Type B pancreatic cell (in vitro differentiated cells): ENCODE measurements at regions not wholly inside any gene's neighbourhood (a gene's known extent, or its start where the extent isn't known, plus 50 kb on each side); places are given as distances from the start of the nearest gene placed in this dataset.
A peak's percentile ranks its signal among the peaks of the same experiment; 100 is the strongest.

Experiments
- DNase-seq: peaks from one replicate; pipeline ENCODE4 v3.0.0; 2021; ENCODE audit warnings: mixed read lengths; ENCODE audit not compliant: unreplicated experiment; ENCODE audit errors: extremely low spot score
- H3K27ac Mint-ChIP-seq: 2 replicates; pipeline ENCODE4 v1.8.0; 2021; ENCODE audit warnings: mild to moderate bottlenecking, mixed read lengths
- H3K27me3 Mint-ChIP-seq: 2 replicates; pipeline ENCODE4 v1.8.0; 2021; ENCODE audit warnings: mixed read lengths
- H3K36me3 Mint-ChIP-seq: 2 replicates; pipeline ENCODE4 v1.8.0; 2021; ENCODE audit warnings: mixed read lengths
- H3K4me1 Mint-ChIP-seq: one replicate; pipeline ENCODE4 v1.8.0; 2021; ENCODE audit warnings: mixed read lengths; ENCODE audit not compliant: unreplicated experiment
- H3K4me3 Mint-ChIP-seq: 2 replicates; pipeline ENCODE4 v1.8.0; 2021; ENCODE audit warnings: mild to moderate bottlenecking, mixed read lengths
- H3K9me3 Mint-ChIP-seq: 2 replicates; pipeline ENCODE4 v1.8.0; 2021; ENCODE audit warnings: mixed read lengths
- TF ChIP-seq, protein P1 (sequence below): fragments of 200-600 bp; sonication (generic); conservative IDR thresholded peaks from 2 replicates; pipeline ENCODE4 v1.5.0; 2021; ENCODE audit warnings: antibody characterized with exemption, mild to moderate bottlenecking

DNA sequence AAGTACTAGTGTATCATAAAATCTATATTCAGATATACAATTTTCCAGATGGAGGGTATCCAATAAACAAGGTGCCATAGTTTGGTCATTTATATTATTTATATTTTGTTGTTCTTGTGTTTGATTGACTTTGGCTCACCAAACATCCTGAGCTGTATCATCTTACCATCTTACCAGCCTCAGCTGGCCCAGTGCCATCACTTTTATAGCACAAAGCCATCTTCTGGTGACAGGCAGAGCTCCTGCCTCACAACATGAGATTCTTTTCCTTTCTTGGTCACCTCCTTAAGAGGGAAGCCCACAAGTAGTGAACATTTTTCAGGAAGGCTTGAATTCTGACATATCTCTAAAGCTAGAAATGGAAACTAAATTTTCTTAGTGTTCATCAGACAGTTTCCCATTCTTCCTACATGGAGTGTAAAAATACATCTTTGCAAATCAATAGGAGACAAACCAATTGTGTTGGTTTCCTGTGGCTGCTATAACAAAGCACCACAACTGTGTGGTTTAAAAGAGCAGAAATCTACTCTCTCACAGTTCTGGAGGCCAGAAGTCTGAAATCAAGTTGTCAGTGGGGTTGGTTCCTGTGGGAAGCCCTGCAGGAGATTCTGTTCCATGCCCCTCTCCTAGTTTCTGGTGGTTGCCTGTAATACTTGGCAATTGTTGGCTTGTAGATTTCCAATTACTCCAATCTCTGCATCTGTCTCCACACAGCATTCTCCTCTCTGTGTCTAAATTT lies 341.8 kb downstream of the MAN2A1 start:
- DNase-seq = no peak
- no peaks in the 10 kb centered on the region for H3K36me3 Mint-ChIP-seq
- TF ChIP-seq, protein P1, sequence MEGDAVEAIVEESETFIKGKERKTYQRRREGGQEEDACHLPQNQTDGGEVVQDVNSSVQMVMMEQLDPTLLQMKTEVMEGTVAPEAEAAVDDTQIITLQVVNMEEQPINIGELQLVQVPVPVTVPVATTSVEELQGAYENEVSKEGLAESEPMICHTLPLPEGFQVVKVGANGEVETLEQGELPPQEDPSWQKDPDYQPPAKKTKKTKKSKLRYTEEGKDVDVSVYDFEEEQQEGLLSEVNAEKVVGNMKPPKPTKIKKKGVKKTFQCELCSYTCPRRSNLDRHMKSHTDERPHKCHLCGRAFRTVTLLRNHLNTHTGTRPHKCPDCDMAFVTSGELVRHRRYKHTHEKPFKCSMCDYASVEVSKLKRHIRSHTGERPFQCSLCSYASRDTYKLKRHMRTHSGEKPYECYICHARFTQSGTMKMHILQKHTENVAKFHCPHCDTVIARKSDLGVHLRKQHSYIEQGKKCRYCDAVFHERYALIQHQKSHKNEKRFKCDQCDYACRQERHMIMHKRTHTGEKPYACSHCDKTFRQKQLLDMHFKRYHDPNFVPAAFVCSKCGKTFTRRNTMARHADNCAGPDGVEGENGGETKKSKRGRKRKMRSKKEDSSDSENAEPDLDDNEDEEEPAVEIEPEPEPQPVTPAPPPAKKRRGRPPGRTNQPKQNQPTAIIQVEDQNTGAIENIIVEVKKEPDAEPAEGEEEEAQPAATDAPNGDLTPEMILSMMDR = no peak
- H3K4me1 Mint-ChIP-seq = peaks cover 8% of the 10 kb centered on the region
- no peak overlapping the region for H3K27ac Mint-ChIP-seq
- peaks cover 13% of the 10 kb centered on the region for H3K27me3 Mint-ChIP-seq
- no peaks in the 10 kb centered on the region for H3K9me3 Mint-ChIP-seq
- no peak overlapping the region for H3K4me3 Mint-ChIP-seq

DNA sequence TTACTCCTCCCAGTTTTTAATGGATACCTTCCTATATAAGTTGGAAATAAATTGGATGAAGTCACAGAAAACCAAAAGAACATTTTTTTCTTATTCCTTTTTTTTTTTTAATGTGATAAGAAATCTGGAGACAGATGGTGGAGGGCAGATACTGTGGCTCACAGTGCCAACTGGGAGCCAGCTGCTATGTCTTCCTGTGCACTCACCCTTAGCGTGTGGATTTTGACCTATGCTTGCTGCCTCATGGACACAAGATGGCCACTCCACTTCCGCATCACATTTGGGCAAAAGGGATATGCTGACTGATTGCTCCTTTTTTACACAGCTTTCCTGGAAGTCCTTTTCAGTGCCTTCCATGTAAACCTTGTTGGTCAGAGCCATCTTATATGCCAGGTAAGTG lies 342.6 kb downstream of the MAN2A1 start:
- TF ChIP-seq, protein P1 = no peak
- Mint-ChIP-seq H3K27me3 (peaks cover 13% of the 10 kb centered on the region), H3K9me3 (no peaks in the 10 kb centered on the region), H3K4me1 (peaks cover 8% of the 10 kb centered on the region), H3K27ac (no peak overlapping the region), H3K4me3 (no peak overlapping the region), H3K36me3 (no peaks in the 10 kb centered on the region)
- DNase-seq = no peak

DNA sequence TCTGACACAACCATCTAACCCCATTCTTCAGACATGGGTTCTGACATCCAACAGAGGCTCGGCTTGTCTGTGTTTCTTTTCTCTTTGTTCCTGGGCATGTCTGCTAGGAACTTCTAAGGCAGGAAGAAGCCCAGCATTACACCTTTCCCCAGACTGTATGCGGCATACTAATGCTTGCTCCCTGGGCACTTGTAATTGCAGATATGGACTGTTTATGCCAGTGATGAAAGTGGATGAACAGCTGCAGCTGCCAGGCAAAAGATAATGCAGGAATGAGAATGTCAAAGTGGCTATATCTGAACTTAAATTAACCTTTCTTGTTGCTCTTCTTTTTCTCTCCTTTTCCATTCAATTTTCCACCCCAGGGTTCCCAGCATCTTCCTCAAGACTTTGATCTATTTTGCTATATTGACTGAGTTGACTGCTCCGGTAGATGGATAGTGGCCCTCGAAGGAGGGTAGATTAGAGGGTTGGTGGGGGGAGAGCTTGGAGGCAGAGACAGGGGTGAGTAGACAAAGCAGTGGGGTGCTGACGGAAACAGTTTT lies 344.4 kb downstream of the MAN2A1 start:
- H3K4me1 Mint-ChIP-seq = peaks cover 8% of the 10 kb centered on the region
- DNase-seq = no peak
- TF ChIP-seq, protein P1 = no peak
- H3K36me3 Mint-ChIP-seq = no peaks in the 10 kb centered on the region
- H3K4me3 Mint-ChIP-seq = no peak overlapping the region
- H3K27me3 Mint-ChIP-seq = peaks cover 13% of the 10 kb centered on the region
- H3K27ac Mint-ChIP-seq = no peak overlapping the region
- H3K9me3 Mint-ChIP-seq = no peaks in the 10 kb centered on the region

DNA sequence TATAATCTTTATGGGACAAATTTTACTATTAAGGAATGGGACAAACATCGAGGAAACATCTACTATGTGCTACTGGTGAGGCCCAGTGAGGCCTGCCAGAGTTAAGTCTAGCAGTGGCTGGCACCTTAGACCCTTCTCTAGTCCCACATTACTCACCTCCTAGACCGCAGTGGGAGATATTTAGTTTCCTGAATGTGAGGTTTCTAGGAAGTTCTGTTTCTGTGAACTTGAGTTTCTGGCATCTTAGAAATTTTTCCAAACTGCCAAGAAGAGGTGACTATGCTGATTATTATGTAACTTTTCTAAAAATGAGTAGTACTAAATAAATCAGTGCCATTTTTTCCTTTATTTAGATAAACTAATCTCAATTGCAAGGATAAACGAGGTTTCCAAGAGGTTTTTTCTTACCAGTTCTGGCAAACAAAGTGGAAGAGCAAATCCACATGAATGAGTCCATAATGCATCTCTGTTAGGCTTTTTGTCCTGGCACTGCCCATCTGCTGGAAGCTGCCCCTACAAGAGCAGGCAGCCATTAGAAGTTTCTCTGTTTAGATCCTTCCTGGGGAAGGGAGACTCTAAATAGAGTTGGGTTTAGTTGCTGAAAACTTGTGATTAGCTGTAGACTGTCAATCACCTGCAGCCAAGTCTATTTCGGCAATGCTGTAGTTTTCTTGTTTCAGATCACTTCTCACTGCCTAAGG lies 348.7 kb downstream of the MAN2A1 start:
- Mint-ChIP-seq H3K9me3 (peaks cover 11% of the 10 kb centered on the region), H3K36me3 (no peaks in the 10 kb centered on the region), H3K4me3 (no peak overlapping the region), H3K4me1 (peaks cover 8% of the 10 kb centered on the region), H3K27me3 (peaks cover 10% of the 10 kb centered on the region), H3K27ac (no peak overlapping the region)
- TF ChIP-seq, protein P1 = no peak
- DNase-seq = no peak

DNA sequence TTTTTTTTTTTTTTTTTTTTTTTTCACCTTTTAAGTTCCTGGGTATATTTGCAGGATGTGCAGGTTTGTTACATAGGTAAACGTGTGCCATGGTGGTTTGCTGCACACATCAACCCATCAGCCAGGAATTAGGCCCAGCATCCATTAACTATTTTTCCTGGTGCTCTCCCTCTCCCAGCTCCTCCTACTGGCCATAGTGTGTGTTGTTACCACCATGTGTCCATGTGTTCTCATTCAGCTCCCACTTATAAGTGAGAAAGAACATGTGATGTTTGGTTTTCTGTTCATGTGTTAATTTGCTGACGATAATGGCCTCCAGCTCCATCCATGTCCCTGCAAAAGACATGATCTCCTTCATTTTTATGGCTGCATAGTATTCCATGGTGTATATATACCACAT lies 350.5 kb downstream of the MAN2A1 start:
- H3K4me1 Mint-ChIP-seq = no peaks in the 10 kb centered on the region
- peaks cover 18% of the 10 kb centered on the region for H3K9me3 Mint-ChIP-seq
- TF ChIP-seq, protein P1 = peak; percentile 28
- H3K27me3 Mint-ChIP-seq = peaks cover 3% of the 10 kb centered on the region
- H3K27ac Mint-ChIP-seq = no peak overlapping the region
- DNase-seq = no peak
- no peak overlapping the region for H3K4me3 Mint-ChIP-seq
- H3K36me3 Mint-ChIP-seq = no peaks in the 10 kb centered on the region
